ENCODE measurements at regions not wholly inside any gene's neighbourhood (a gene's known extent, or its start where the extent isn't known, plus 50 kb on each side); places are given as distances from the start of the nearest gene placed in this dataset.
"Not testable (repeated sequence)": the region's sequence is repeated elsewhere in the genome, so short reads cannot be mapped to it uniquely, and the experiment has no call there.

GRCh38 chr20:7159903-7160302 is 392.4 kb downstream of the BMP2 start:
- no peak for DNase-seq (ENCODE audit: low spot score)
- FAIRE-seq = no peak

- FAIRE-seq = no peak
- no peak for DNase-seq (ENCODE audit: low spot score)
Observed at GRCh38 chr20:7161690-7162089, 394.2 kb downstream of the BMP2 start.

- DNase-seq (ENCODE audit: low spot score) = no peak
- FAIRE-seq = no peak
Observed at GRCh38 chr20:7171911-7172310, 404.4 kb downstream of the BMP2 start.

GRCh38 chr20:7174554-7174953 is 407.1 kb downstream of the BMP2 start:
- FAIRE-seq (no peak), DNase-seq (ENCODE audit: low spot score) (no peak)

- not testable (repeated sequence) for FAIRE-seq; DNase-seq (ENCODE audit: low spot score)
Observed at GRCh38 chr20:7175827-7176226, 408.3 kb downstream of the BMP2 start.

GRCh38 chr20:7178004-7178403 is 410.5 kb downstream of the BMP2 start:
- DNase-seq (ENCODE audit: low spot score) = no peak
- no peak for FAIRE-seq

GRCh38 chr20:7180256-7181045 is 413.0 kb downstream of the BMP2 start:
- FAIRE-seq (no peak), DNase-seq (ENCODE audit: low spot score) (no peak)

- no peak for FAIRE-seq
Observed at GRCh38 chr20:7189231-7189630, 421.7 kb downstream of the BMP2 start.

GRCh38 chr20:7193681-7194080 is 426.2 kb downstream of the BMP2 start:
- FAIRE-seq (no peak), DNase-seq (ENCODE audit: low spot score) (no peak)

More at GRCh38 chr20:7189231-7189630, 421.7 kb downstream of the BMP2 start:
- DNase-seq (ENCODE audit: low spot score) = no peak

GRCh38 chr20:7195704-7196103 is 428.2 kb downstream of the BMP2 start:
- DNase-seq (ENCODE audit: low spot score) = peak; percentile 13
- no peak for FAIRE-seq

GRCh38 chr20:7196481-7196880 is 429.0 kb downstream of the BMP2 start:
- FAIRE-seq (no peak), DNase-seq (ENCODE audit: low spot score) (no peak)

- FAIRE-seq (no peak), DNase-seq (ENCODE audit: low spot score) (no peak)
Observed at GRCh38 chr20:7199861-7200260, 432.4 kb downstream of the BMP2 start.

GRCh38 chr20:7207186-7207798 is 439.8 kb downstream of the BMP2 start:
- DNase-seq (ENCODE audit: low spot score) (no peak), FAIRE-seq (no peak)

- FAIRE-seq (no peak), DNase-seq (ENCODE audit: low spot score) (no peak)
Observed at GRCh38 chr20:7210910-7211309, 443.4 kb downstream of the BMP2 start.

GRCh38 chr20:7214081-7214740 is 446.7 kb downstream of the BMP2 start:
- FAIRE-seq (no peak), DNase-seq (ENCODE audit: low spot score) (no peak)

- DNase-seq (ENCODE audit: low spot score) = no peak
- FAIRE-seq = no peak
Observed at GRCh38 chr20:7217606-7218005, 450.1 kb downstream of the BMP2 start.

- FAIRE-seq = no peak
Observed at GRCh38 chr20:7220755-7221154, 453.3 kb downstream of the BMP2 start.

GRCh38 chr20:7226156-7226555 is 458.7 kb downstream of the BMP2 start:
- no peak for FAIRE-seq
- no peak for DNase-seq (ENCODE audit: low spot score)

More at GRCh38 chr20:7220755-7221154, 453.3 kb downstream of the BMP2 start:
- DNase-seq (ENCODE audit: low spot score) = no peak

GRCh38 chr20:7231303-7231702 is 463.8 kb downstream of the BMP2 start:
- FAIRE-seq = no peak
- no peak for DNase-seq (ENCODE audit: low spot score)

- no peak for DNase-seq (ENCODE audit: low spot score)
- FAIRE-seq = no peak
Observed at GRCh38 chr20:7232796-7233195, 465.3 kb downstream of the BMP2 start.

- FAIRE-seq (no peak), DNase-seq (ENCODE audit: low spot score) (no peak)
Observed at GRCh38 chr20:7237251-7237650, 469.8 kb downstream of the BMP2 start.

- DNase-seq (ENCODE audit: low spot score) (no peak), FAIRE-seq (no peak)
Observed at GRCh38 chr20:7240490-7240889, 473.0 kb downstream of the BMP2 start.

Measured in RCC 7860 (cell line).